ENCODE measurements at regions not wholly inside any gene's neighbourhood (a gene's known extent, or its start where the extent isn't known, plus 50 kb on each side); places are given as distances from the start of the nearest gene placed in this dataset.

DNA sequence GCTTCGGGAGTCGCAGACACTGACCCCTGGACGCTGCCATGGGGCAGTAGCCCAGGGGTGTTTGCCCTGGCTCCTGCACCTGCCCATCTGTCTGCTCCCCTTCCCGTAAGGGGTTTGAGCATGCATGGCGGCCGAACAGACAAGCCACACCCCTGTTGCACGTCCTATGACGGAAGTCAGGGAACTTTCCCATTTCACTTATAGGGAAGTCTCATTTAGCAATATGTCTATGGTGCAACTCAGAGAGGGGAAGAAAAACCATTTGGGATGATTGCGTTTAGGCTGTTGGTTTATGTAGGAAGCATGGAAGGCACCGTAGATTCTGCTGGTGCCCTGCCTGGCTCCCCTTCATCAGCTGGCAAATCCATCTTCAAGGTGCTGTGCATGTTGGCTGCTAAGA is 112.5 kb downstream of the HAPSTR1 start:
- TF ChIP-seq, protein P1, sequence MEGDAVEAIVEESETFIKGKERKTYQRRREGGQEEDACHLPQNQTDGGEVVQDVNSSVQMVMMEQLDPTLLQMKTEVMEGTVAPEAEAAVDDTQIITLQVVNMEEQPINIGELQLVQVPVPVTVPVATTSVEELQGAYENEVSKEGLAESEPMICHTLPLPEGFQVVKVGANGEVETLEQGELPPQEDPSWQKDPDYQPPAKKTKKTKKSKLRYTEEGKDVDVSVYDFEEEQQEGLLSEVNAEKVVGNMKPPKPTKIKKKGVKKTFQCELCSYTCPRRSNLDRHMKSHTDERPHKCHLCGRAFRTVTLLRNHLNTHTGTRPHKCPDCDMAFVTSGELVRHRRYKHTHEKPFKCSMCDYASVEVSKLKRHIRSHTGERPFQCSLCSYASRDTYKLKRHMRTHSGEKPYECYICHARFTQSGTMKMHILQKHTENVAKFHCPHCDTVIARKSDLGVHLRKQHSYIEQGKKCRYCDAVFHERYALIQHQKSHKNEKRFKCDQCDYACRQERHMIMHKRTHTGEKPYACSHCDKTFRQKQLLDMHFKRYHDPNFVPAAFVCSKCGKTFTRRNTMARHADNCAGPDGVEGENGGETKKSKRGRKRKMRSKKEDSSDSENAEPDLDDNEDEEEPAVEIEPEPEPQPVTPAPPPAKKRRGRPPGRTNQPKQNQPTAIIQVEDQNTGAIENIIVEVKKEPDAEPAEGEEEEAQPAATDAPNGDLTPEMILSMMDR (IDR thresholded peaks at IDR 0.05) = no peak
- TF ChIP-seq POLR2AphosphoS5 (IDR thresholded peaks at IDR 0.05) (no peak), POLR2A (IDR thresholded peaks at IDR 0.05; ENCODE audit: low read depth) (no peak), EP300 (IDR thresholded peaks at IDR 0.05) (no peak)
